IMR-90 (cell line): ENCODE measurements at regions not wholly inside any gene's neighbourhood (a gene's known extent, or its start where the extent isn't known, plus 50 kb on each side); places are given as distances from the start of the nearest gene placed in this dataset.

ENCODE experiments used
- ATAC-seq: fragments of 200-7000 bp; cut with Tn5 transposase; 2 replicates; pipeline ENCODE4 v1.9.1; 2020; ENCODE audit warnings: low read depth, mild to moderate bottlenecking, moderate library complexity
- BruUV-seq: library from RNA; stranded (reverse); fragments of 400-500 nt; replicated peaks from 2 replicates; lab custom pipeline; 2021; lab: Mats Ljungman, UMichigan
- CTCF ChIA-PET: fragments of 300-600 bp; formaldehyde crosslinking; extraction: SDS; loops from one replicate; lab custom pipeline; 2021; ENCODE audit warnings: antibody characterized with exemption; lab: Yijun Ruan, JAX
- POLR2A ChIA-PET: fragments of 300-600 bp; sonication (Branson Sonifier 250); formaldehyde crosslinking; loops from one replicate; lab custom pipeline; 2022; ENCODE audit warnings: antibody characterized with exemption; ENCODE audit not compliant: unreplicated experiment; lab: Charles Lee
- DNase-seq: peaks from one replicate; pipeline ENCODE4 v3.0.0; 2013
- H2AFZ ChIP-seq: replicated peaks from 2 replicates; pipeline ENCODE3; 2013; ENCODE audit warnings: low read length, mild to moderate bottlenecking; ENCODE audit not compliant: poor library complexity
- H2AK5ac ChIP-seq: 2 replicates; pipeline ENCODE4 v1.6.1; 2013; ENCODE audit warnings: low read depth, low read length, inconsistent platforms
- H2AK9ac ChIP-seq: replicated peaks from 2 replicates; pipeline ENCODE3; 2013; ENCODE audit warnings: mild to moderate bottlenecking, low read depth, low read length, moderate library complexity; ENCODE audit not compliant: poor library complexity
- H2BK120ac ChIP-seq: 2 replicates; pipeline ENCODE4 v1.6.1; 2013; ENCODE audit warnings: low read depth, low read length, inconsistent platforms
- H2BK15ac ChIP-seq: 3 replicates; pipeline ENCODE4 v1.6.1; 2013; ENCODE audit warnings: low read depth, low read length, inconsistent platforms
- H2BK20ac ChIP-seq: 2 replicates; pipeline ENCODE4 v1.6.1; 2013; ENCODE audit warnings: low read depth, mild to moderate bottlenecking, inconsistent platforms, low read length, moderate library complexity
- H2BK5ac ChIP-seq: 2 replicates; pipeline ENCODE4 v1.6.1; 2013; ENCODE audit warnings: mild to moderate bottlenecking, low read depth, low read length, inconsistent platforms; ENCODE audit not compliant: poor library complexity, severe bottlenecking
- H3K14ac ChIP-seq: replicated peaks from 2 replicates; pipeline ENCODE4 v1.6.1; 2013; ENCODE audit warnings: low read depth, low read length, inconsistent platforms
- H3K18ac ChIP-seq: 2 replicates; pipeline ENCODE4 v1.6.1; 2013; ENCODE audit warnings: low read depth, low read length, control low read depth
- H3K23ac ChIP-seq: 2 replicates; pipeline ENCODE4 v1.6.1; 2013; ENCODE audit warnings: low read depth, low read length, inconsistent platforms
- H3K27ac ChIP-seq: 2 replicates; pipeline ENCODE4 v1.5.1; 2013; ENCODE audit warnings: mild to moderate bottlenecking, control low read depth, low read length; ENCODE audit not compliant: insufficient read depth
- H3K27me3 ChIP-seq: 2 replicates; pipeline ENCODE4 v1.6.1; 2013; ENCODE audit warnings: low read length; ENCODE audit not compliant: control insufficient read depth, insufficient read depth
- H3K36me3 ChIP-seq: 2 replicates; pipeline ENCODE4 v1.6.1; 2013; ENCODE audit warnings: low read length, mixed read lengths; ENCODE audit not compliant: control insufficient read depth, insufficient read depth
- H3K4ac ChIP-seq: 2 replicates; pipeline ENCODE4 v1.6.1; 2013; ENCODE audit warnings: low read depth, low read length, inconsistent platforms
- H3K4me1 ChIP-seq: 2 replicates; pipeline ENCODE4 v1.6.1; 2013; ENCODE audit warnings: low read length, mixed read lengths; ENCODE audit not compliant: control insufficient read depth, insufficient read depth
- H3K4me2 ChIP-seq: 2 replicates; pipeline ENCODE4 v1.6.1; 2013; ENCODE audit warnings: low read depth, mild to moderate bottlenecking, control low read depth, low read length, moderate library complexity
- H3K4me3 ChIP-seq: 2 replicates; pipeline ENCODE4 v1.5.1; 2013; ENCODE audit warnings: low read depth, mild to moderate bottlenecking, control low read depth, low read length, moderate library complexity; ENCODE audit not compliant: insufficient read depth
- H3K56ac ChIP-seq: 2 replicates; pipeline ENCODE4 v1.6.1; 2013; ENCODE audit warnings: low read length, inconsistent platforms; ENCODE audit not compliant: insufficient read depth; ENCODE audit errors: extremely low read depth
- H3K79me1 ChIP-seq, 2 experiments: 2 replicates each; pipeline ENCODE4 v1.6.1; 2013; ENCODE audit warnings: low read length in 2 of 2, inconsistent platforms in 1 of 2, low read depth in 1 of 2
- H3K9ac ChIP-seq: 2 replicates; pipeline ENCODE4 v1.6.1; 2013; ENCODE audit warnings: low read depth, low read length, control low read depth
- H3K9me1 ChIP-seq: 2 replicates; pipeline ENCODE4 v1.6.1; 2013; ENCODE audit warnings: low read length, inconsistent platforms; ENCODE audit not compliant: insufficient read depth
- H3K9me3 ChIP-seq: 2 replicates; pipeline ENCODE4 v1.6.1; 2013; ENCODE audit warnings: low read length; ENCODE audit not compliant: control insufficient read depth, insufficient read depth
- H4K20me1 ChIP-seq: 2 replicates; pipeline ENCODE4 v1.6.1; 2013; ENCODE audit warnings: low read length, inconsistent platforms; ENCODE audit not compliant: insufficient read depth
- H4K5ac ChIP-seq: 2 replicates; pipeline ENCODE4 v1.6.1; 2013; ENCODE audit warnings: mild to moderate bottlenecking, low read depth, low read length, control low read depth
- H4K8ac ChIP-seq, 2 experiments: 2 replicates each; pipeline ENCODE4 v1.6.1; 2013; ENCODE audit warnings: low read depth in 2 of 2, low read length in 2 of 2, control low read depth in 1 of 2, inconsistent platforms in 1 of 2
- H4K91ac ChIP-seq: 2 replicates; pipeline ENCODE4 v1.6.1; 2013; ENCODE audit warnings: low read depth, low read length, inconsistent platforms; ENCODE audit not compliant: insufficient read depth
- BHLHE40 ChIP-seq: fragments of 150-350 bp; IDR thresholded peaks from 2 replicates; pipeline ENCODE4 v1.6.1; 2016; ENCODE audit warnings: mild to moderate bottlenecking, low read depth, low read length
- CEBPB ChIP-seq: IDR thresholded peaks from 2 replicates; pipeline ENCODE4 v1.6.1; 2012; ENCODE audit warnings: low read depth, low read length, improper control_type of control experiment
- MAFK ChIP-seq: IDR thresholded peaks from 2 replicates; pipeline ENCODE4 v1.6.1; 2012; ENCODE audit warnings: low read depth, low read length, improper control_type of control experiment
- MXI1 ChIP-seq: IDR thresholded peaks from 2 replicates; pipeline ENCODE4 v1.6.1; 2012; ENCODE audit warnings: low read depth, mild to moderate bottlenecking, low read length, moderate library complexity, borderline replicate concordance
- POLR2A ChIP-seq: IDR thresholded peaks from 2 replicates; pipeline ENCODE4 v1.6.1; 2012; ENCODE audit warnings: mild to moderate bottlenecking, low read depth, low read length
- RAD21 ChIP-seq: IDR thresholded peaks from 2 replicates; pipeline ENCODE4 v1.6.1; 2012; ENCODE audit warnings: low read length, improper control_type of control experiment
- RCOR1 ChIP-seq: IDR thresholded peaks from 2 replicates; pipeline ENCODE4 v1.6.1; 2012; ENCODE audit warnings: mild to moderate bottlenecking, low read length, improper control_type of control experiment; ENCODE audit not compliant: insufficient replicate concordance
- RFX5 ChIP-seq: IDR thresholded peaks from 2 replicates; pipeline ENCODE4 v1.8.0; 2012; ENCODE audit warnings: low read depth, mild to moderate bottlenecking, low read length, moderate library complexity
- SMC3 ChIP-seq: fragments of 150-350 bp; IDR thresholded peaks from 2 replicates; pipeline ENCODE4 v1.6.1; 2016; ENCODE audit warnings: low read depth, mild to moderate bottlenecking, antibody characterized with exemption, low read length, moderate library complexity
- WGBS, 2 experiments: methylation state at CpG; one replicate each; pipeline versions ENCODE4 v1.1.5 to v1.1.7; 2013; ENCODE audit warnings: missing lambda C conversion rate in 2 of 2; ENCODE audit not compliant: insufficient read length in 1 of 2; ENCODE audit errors: extremely low coverage in 2 of 2; 5-methylcytosine and 5-hydroxymethylcytosine counted together
- dilution Hi-C: fragments of 300-500 bp; cut with HindIII; formaldehyde crosslinking; loops from one replicate; pipeline ENCODE4 v1.14.3; 2018; ENCODE audit warnings: low sequenced_read_pairs; ENCODE audit not compliant: unreplicated experiment
- in situ Hi-C: fragments of 300-500 bp; cut with MboI; formaldehyde crosslinking; loops from 3 replicates; pipeline ENCODE4 v1.14.3; 2019; ENCODE audit warnings: low sequenced_read_pairs, inconsistent platforms, mixed read lengths
- intact Hi-C: fragments of 100-400 bp; cut with micrococcal nuclease; formaldehyde crosslinking; loops from 2 replicates; pipeline ENCODE4 v1.10.0; 2022
- TF ChIP-seq, protein P1 (sequence below): fragments of 150-350 bp; IDR thresholded peaks from 2 replicates; pipeline ENCODE4 v1.6.1; 2017; ENCODE audit warnings: mild to moderate bottlenecking, antibody characterized with exemption, low read length, low read depth
- TF ChIP-seq, protein P2 (sequence below): fragments of 150-350 bp; IDR thresholded peaks from 2 replicates; pipeline ENCODE4 v1.6.1; 2016; ENCODE audit warnings: low read depth, mild to moderate bottlenecking, low read length, moderate library complexity, borderline replicate concordance
- TF ChIP-seq, protein P3 (sequence below): conservative IDR thresholded peaks from 2 replicates; pipeline ENCODE4 v1.5.1; 2012; ENCODE audit warnings: mild to moderate bottlenecking, low read depth, low read length, improper control_type of control experiment

DNA sequence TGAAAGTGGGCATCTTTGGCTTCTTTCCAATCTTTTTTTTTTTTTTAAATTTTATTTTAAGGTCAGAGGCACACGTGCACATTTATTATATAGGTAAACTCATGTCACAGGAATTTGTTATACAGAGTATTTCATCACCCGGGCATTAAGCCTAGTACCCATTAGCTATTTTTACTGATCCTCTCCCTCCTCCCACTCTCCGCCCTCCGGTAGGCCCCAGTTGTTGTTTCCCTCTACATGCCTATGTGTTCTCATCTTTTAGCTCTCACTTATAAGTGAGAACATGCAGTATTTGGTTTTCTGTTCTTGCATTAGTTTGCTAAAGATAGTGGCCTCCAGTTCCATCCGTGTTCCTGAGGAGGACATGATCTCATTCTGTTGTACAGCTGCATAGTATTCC lies 108.5 kb downstream of the CYB561 start:
- ATAC-seq (no peak), DNase-seq (no peak)
- intact Hi-C loops, result no loop called here
- H3K79me1 ChIP-seq, result peaks cover 14 to 26% of the 10 kb centered on the region in 2 experiments; a peak in 3 of 4 replicates
- no peak overlapping the region for H3K9ac ChIP-seq
- H3K36me3 ChIP-seq, result peaks cover 8% of the 10 kb centered on the region
- H3K9me3 ChIP-seq, result no peaks in the 10 kb centered on the region
- no peak overlapping the region for H3K4ac ChIP-seq
- ChIA-PET POLR2A (no interaction called here), CTCF (interaction anchor here (0.7 kb wide), 1 partner anchor 82 kb away, joined by 3 read pairs; no protein-coding TSS in a partner anchor)
- no peak overlapping the region for H3K27ac ChIP-seq
- no peak overlapping the region for H3K18ac ChIP-seq
- no peak overlapping the region for H3K23ac ChIP-seq
- no peak for TF ChIP-seq RCOR1
- TF ChIP-seq, protein P1, sequence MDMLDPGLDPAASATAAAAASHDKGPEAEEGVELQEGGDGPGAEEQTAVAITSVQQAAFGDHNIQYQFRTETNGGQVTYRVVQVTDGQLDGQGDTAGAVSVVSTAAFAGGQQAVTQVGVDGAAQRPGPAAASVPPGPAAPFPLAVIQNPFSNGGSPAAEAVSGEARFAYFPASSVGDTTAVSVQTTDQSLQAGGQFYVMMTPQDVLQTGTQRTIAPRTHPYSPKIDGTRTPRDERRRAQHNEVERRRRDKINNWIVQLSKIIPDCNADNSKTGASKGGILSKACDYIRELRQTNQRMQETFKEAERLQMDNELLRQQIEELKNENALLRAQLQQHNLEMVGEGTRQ, result no peak
- TF ChIP-seq SMC3, result no peak
- no peak for TF ChIP-seq RFX5
- TF ChIP-seq, protein P2, sequence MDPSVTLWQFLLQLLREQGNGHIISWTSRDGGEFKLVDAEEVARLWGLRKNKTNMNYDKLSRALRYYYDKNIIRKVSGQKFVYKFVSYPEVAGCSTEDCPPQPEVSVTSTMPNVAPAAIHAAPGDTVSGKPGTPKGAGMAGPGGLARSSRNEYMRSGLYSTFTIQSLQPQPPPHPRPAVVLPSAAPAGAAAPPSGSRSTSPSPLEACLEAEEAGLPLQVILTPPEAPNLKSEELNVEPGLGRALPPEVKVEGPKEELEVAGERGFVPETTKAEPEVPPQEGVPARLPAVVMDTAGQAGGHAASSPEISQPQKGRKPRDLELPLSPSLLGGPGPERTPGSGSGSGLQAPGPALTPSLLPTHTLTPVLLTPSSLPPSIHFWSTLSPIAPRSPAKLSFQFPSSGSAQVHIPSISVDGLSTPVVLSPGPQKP, result no peak
- TF ChIP-seq MXI1, result no peak
- TF ChIP-seq, protein P3, sequence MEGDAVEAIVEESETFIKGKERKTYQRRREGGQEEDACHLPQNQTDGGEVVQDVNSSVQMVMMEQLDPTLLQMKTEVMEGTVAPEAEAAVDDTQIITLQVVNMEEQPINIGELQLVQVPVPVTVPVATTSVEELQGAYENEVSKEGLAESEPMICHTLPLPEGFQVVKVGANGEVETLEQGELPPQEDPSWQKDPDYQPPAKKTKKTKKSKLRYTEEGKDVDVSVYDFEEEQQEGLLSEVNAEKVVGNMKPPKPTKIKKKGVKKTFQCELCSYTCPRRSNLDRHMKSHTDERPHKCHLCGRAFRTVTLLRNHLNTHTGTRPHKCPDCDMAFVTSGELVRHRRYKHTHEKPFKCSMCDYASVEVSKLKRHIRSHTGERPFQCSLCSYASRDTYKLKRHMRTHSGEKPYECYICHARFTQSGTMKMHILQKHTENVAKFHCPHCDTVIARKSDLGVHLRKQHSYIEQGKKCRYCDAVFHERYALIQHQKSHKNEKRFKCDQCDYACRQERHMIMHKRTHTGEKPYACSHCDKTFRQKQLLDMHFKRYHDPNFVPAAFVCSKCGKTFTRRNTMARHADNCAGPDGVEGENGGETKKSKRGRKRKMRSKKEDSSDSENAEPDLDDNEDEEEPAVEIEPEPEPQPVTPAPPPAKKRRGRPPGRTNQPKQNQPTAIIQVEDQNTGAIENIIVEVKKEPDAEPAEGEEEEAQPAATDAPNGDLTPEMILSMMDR, result no peak
- no peak for TF ChIP-seq RAD21
- no peak for TF ChIP-seq MAFK
- TF ChIP-seq BHLHE40, result no peak
- no peak for TF ChIP-seq CEBPB
- no peak for TF ChIP-seq POLR2A
- H3K4me2 ChIP-seq, result no peak overlapping the region
- no peak overlapping the region for H3K14ac ChIP-seq
- no peak overlapping the region for H3K56ac ChIP-seq
- no peak overlapping the region for H2AK5ac ChIP-seq
- no CpG with 5 or more reads among the region's 5 CpGs for WGBS, 2 experiments
- H3K4me1 ChIP-seq, result no peaks in the 10 kb centered on the region
- no peak overlapping the region for H2BK120ac ChIP-seq
- no TSS peak for BruUV-seq
- no peak overlapping the region for H4K8ac ChIP-seq
- H4K20me1 ChIP-seq, result no peaks in the 10 kb centered on the region
- no peak overlapping the region for H4K91ac ChIP-seq
- H2BK5ac ChIP-seq, result no peak overlapping the region
- no peak overlapping the region for H2BK20ac ChIP-seq
- dilution Hi-C loops, result no loop called here
- H2BK15ac ChIP-seq, result no peak overlapping the region
- H2AK9ac ChIP-seq, result no peak overlapping the region
- H3K9me1 ChIP-seq, result 0 out of 2 replicates have a peak, but pooled peaks cover 6% of the 10 kb centered on the region
- in situ Hi-C loops, result no loop called here
- H2AFZ ChIP-seq, result no peak overlapping the region
- no peaks in the 10 kb centered on the region for H3K27me3 ChIP-seq
- H4K5ac ChIP-seq, result no peak overlapping the region
- no peak overlapping the region for H3K4me3 ChIP-seq
